ENCODE measurements at regions not wholly inside any gene's neighbourhood (a gene's known extent, or its start where the extent isn't known, plus 50 kb on each side); places are given as distances from the start of the nearest gene placed in this dataset.

DNA sequence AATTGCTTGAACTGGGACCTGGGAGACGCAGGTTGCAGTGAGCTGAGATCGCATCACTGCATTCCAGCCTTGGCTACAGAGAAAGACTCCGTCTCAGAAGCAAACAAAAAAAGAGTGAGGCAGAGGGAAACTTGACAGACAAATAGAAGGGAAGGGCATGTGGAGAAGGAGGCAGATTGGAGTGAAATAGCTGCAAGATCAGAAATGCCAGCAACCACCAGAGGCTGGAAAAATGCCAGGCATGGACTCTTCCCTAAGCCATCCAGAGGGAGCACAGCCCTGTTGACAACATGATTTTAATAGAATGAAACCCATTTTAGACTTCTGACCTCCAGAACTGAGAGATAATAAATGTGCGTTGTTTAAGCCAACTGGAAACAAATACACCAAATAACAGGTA is 447.2 kb upstream of the SPHKAP start:
- TF ChIP-seq, protein P1, sequence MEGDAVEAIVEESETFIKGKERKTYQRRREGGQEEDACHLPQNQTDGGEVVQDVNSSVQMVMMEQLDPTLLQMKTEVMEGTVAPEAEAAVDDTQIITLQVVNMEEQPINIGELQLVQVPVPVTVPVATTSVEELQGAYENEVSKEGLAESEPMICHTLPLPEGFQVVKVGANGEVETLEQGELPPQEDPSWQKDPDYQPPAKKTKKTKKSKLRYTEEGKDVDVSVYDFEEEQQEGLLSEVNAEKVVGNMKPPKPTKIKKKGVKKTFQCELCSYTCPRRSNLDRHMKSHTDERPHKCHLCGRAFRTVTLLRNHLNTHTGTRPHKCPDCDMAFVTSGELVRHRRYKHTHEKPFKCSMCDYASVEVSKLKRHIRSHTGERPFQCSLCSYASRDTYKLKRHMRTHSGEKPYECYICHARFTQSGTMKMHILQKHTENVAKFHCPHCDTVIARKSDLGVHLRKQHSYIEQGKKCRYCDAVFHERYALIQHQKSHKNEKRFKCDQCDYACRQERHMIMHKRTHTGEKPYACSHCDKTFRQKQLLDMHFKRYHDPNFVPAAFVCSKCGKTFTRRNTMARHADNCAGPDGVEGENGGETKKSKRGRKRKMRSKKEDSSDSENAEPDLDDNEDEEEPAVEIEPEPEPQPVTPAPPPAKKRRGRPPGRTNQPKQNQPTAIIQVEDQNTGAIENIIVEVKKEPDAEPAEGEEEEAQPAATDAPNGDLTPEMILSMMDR (IDR thresholded peaks at IDR 0.05): no peak
- TF ChIP-seq POLR2A (IDR thresholded peaks at IDR 0.05): no peak

Data from sigmoid colon (tissue), 3 donors.